Fibroblast of pulmonary artery (primary cell): ENCODE measurements at regions not wholly inside any gene's neighbourhood (a gene's known extent, or its start where the extent isn't known, plus 50 kb on each side); places are given as distances from the start of the nearest gene placed in this dataset.

ENCODE experiments used
- DNase-seq: peaks from one replicate; pipeline ENCODE4 v3.0.0-alpha.2; 2010; ENCODE audit warnings: low read depth
- H3K4me3 ChIP-seq: replicated peaks from 2 replicates; pipeline ENCODE4 v1.5.1; 2011; ENCODE audit warnings: low read depth, mild to moderate bottlenecking, control low read depth, low read length, moderate library complexity
- TF ChIP-seq, protein P1 (sequence below): IDR thresholded peaks from 2 replicates; pipeline ENCODE4 v1.5.1; 2011; ENCODE audit warnings: mild to moderate bottlenecking, control low read depth, low read length, inconsistent platforms; ENCODE audit errors: missing control alignments

GRCh38 chr5:172550996-172551395 lies 90.1 kb upstream of the NEURL1B start:
- no peak for DNase-seq
- TF ChIP-seq, protein P1, sequence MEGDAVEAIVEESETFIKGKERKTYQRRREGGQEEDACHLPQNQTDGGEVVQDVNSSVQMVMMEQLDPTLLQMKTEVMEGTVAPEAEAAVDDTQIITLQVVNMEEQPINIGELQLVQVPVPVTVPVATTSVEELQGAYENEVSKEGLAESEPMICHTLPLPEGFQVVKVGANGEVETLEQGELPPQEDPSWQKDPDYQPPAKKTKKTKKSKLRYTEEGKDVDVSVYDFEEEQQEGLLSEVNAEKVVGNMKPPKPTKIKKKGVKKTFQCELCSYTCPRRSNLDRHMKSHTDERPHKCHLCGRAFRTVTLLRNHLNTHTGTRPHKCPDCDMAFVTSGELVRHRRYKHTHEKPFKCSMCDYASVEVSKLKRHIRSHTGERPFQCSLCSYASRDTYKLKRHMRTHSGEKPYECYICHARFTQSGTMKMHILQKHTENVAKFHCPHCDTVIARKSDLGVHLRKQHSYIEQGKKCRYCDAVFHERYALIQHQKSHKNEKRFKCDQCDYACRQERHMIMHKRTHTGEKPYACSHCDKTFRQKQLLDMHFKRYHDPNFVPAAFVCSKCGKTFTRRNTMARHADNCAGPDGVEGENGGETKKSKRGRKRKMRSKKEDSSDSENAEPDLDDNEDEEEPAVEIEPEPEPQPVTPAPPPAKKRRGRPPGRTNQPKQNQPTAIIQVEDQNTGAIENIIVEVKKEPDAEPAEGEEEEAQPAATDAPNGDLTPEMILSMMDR = no peak
- no peak overlapping the region for H3K4me3 ChIP-seq

- TF ChIP-seq, protein P1 = no peak
- DNase-seq = no peak
- no peak overlapping the region for H3K4me3 ChIP-seq
Observed at GRCh38 chr5:172550096-172550765, 90.8 kb upstream of the NEURL1B start.

GRCh38 chr5:172549696-172550095 lies 91.4 kb upstream of the NEURL1B start:
- no peak overlapping the region for H3K4me3 ChIP-seq
- no peak for DNase-seq
- TF ChIP-seq, protein P1 = no peak

DNA sequence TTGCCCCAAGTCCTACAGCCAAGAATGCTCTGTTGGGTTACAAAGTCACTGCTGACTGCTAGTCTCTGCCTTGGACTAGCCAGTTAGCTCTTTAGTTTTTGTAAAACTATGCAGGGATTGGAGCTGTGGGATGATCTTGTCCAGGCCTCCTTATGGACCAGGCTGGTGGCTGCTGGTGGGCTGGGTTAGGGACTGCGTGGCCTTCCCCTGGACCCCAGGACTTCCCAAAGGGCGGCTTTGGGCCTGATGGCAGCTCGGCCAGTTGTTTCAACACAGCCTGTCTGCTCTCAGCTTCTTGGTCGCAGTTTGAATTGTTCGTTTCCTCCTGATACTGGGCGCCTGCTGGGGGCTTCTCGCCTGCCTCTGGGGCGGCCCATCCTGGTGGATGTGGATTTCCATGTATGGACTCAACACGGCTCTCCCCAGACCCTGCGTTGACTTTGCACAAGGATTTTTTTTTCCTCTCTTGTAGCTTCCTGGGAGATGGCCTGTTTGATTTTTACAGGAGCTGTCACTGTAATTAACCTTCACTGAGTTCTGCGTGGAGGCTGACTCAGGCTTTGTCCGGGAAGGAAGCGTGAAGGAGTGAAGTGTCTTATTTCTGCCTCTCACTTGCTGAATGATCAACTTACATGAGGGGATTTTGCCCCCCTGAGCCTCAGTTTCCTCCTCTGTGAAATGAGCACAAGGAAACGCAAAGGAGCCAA lies 91.9 kb upstream of the NEURL1B start:
- no peak overlapping the region for H3K4me3 ChIP-seq
- TF ChIP-seq, protein P1 = no peak
- DNase-seq = no peak

DNA sequence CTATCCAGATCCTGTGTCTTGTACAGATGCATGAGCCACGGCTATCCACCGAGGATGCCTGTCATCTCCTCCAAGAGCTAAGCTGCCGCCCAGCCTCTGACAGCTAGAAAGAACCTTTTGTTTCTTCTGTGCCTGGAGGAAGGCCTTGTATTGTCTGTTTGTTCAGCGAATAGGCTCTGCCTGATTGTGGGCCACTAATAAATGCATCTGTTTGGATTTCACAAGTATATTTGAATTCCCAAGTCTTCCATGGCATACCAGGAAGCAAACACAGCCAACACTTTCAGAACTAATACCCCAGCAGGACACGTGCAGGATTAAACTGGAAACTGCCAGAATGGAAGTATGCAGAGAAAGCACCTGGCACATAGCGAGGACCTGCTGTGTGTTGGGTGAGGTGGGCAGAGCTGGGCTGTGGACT lies 92.7 kb upstream of the NEURL1B start:
- H3K4me3 ChIP-seq = no peak overlapping the region
- no peak for DNase-seq
- TF ChIP-seq, protein P1 = no peak

DNA sequence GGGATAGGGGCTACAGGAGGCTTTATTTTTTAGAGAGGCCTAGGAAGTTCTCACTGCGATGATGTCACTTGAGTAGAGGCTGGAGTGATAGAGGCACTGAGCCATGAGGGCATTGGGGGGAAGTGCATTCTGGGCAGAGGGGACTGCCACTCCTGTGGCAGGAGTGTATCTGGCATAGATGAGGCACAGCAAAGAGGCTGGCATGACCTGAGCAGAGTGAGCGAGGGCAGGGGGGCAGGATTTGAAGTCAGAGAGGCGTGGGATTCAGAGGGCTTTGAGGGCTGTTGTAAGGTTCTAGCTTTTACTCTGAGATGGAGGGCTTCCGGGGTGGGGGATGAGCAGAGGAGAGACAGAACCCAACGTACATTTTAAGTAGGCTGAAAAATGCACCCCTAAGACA lies 91.9 kb upstream of the SH3PXD2B start:
- no peak overlapping the region for H3K4me3 ChIP-seq
- TF ChIP-seq, protein P1 = no peak
- DNase-seq = no peak

DNA sequence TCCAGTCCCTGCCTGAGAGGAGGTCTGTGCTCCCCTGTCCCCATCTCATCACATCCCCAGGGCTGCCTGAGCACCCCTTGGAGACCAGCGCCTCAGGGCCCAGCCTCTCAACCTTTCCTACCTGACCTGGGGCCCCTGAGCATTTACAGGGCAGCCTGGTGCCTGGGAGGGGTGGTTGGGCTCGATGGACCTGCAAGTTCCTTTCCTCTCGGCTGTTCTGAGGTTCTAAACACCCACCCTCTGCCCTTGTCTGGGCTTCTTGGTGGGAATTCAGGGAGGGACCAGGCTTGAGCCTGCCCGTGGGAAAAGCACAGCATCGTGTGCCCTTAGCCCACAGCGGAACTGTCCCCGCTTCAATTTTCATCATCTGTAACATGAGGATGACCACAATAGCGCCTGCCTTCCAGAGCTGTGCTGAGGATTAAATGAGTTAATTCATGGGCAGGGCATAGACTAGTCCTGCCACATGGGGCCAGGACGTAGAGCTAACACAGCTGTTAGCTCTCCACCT lies 91.0 kb upstream of the SH3PXD2B start:
- no peak overlapping the region for H3K4me3 ChIP-seq
- TF ChIP-seq, protein P1 = no peak
- no peak for DNase-seq
